Endometrium (tissue), 2 donors: ENCODE measurements at regions not wholly inside any gene's neighbourhood (a gene's known extent, or its start where the extent isn't known, plus 50 kb on each side); places are given as distances from the start of the nearest gene placed in this dataset.

Experiments used
- FAIRE-seq: peaks from 2 replicates; lab custom pipeline; 2012; peaks lifted over from hg19 to GRCh38; lab: Jason Lieb, UNC
- donor health status: control.
- donor health status: control.

DNA sequence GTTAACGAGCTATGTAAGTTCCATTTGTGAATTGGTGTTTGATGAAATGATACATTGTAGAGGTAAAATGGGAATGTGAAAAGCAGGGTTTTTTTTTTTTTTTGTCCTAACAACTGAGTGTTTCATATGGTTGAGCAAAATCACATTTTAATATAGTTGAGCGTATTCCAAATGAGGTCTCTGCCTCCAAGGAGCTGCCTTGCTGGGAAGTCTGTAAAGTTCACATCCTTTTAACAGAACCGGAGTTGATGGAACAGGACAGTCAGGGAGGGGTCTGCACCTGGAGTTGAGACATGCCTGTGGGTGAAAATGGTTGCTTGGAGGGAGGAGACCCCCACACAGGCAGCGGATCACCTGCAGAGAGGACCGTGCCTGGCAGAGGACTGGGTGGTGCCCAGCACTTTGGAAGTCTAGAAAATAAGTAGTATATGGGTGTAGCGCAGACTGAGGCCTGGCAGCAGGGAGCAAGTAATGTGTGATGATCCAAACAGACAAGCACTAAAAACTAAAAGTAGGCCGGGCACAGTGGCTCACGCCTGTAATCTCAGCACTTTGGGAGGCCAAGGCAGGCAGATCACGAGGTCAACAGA lies 75.2 kb upstream of the UBAC2 start:
- no peak for FAIRE-seq

DNA sequence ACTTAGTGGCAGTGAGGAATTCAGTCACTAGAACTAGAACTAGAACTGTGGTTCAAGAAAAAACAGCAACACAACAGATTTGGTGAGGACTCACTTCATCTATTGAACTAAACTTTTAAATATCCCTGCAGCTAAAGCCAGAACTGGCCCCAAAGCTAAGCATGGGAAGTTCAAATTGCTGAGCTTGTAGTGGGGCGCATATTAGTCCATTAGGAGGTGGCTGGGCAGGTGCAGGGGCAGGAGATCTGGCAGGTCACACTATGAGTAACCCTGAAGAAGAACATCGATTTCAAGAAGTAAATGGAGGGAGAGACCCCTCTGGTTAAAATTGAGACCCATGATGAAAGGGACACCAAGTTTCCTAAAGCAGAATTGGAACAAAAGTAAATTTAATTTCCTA lies 73.8 kb upstream of the UBAC2 start:
- FAIRE-seq, result no peak

DNA sequence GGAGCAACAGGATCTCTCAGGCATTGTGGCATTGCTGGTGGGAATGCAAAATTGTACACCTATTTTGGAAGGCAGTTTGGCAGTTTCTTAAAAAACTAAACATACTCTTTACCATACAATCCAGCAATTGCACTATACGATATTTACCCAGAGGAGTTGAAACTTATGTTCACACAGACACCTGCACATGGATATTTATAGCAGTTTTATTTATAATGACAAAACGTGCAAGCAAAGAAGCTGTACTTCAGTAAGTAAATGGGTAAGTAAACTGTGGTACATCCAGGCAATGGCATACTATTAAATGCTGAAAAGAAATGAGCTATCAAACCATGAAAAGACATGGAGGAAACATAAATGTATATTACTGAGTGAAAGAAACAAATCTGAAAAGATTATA lies 71.6 kb upstream of the UBAC2 start:
- no peak for FAIRE-seq

DNA sequence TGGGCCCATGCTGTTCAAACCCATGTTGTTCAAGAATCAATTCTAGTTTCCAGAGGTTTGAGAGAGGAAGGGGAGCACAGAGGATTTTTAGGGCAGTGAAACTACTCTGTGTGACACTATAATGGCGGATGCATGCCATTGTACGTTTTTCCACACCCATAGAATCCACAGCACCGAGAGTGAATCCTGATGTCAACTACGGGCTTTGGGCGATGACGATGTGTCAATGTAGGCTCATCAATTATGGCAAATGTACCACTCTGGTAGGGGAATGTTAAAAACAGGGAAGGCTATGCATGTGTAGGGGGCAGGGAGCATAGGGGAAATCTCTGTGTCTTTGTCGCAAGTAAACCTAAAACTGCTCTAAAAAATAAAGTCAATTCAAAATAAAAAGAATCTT lies 70.7 kb upstream of the UBAC2 start:
- FAIRE-seq, result no peak

DNA sequence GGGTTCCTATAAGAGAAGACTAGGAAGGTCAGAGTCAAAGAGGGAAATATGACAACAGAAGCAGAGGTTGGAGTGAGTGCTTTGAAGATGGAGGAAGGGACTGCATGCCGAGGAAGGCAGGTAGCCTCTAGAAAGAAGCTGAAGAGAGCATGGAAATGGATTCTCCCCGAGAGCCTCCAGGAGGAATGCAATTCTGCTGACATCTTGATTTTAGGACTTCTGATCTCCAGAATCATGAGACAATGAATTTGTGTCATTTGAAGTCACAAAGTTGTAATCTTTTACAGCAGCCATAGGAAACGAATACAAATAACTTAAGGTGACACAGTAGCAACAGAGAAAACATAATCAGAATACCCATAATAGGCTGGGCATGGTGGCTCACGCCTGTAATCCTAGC lies 69.2 kb upstream of the UBAC2 start:
- no peak for FAIRE-seq

DNA sequence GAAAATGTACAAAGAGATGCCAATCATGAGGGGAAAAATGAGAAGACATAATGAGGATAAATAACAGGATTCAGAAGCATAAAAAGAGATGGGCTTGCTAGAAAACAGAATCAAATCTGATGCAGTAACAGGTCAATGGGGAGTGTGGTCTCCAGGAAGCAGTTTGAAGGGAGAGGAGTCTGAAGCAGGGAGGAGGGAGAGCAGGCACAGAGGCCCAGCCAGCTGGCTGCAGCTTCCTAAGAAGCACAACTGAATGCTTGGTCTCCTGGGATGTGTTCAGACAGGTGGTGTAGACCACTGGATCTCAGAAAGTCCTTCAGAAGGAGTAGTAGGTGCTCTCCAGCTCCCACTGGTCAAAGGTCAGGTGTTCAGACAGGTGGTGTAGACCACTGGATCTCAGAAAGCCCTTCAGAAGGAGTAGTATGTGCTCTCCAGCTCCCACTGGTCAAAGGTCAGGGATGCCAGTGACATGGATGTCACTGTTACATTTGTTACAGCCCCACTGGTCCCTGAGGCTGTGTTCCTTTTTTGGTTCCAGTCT lies 68.3 kb upstream of the UBAC2 start:
- FAIRE-seq, result no peak

DNA sequence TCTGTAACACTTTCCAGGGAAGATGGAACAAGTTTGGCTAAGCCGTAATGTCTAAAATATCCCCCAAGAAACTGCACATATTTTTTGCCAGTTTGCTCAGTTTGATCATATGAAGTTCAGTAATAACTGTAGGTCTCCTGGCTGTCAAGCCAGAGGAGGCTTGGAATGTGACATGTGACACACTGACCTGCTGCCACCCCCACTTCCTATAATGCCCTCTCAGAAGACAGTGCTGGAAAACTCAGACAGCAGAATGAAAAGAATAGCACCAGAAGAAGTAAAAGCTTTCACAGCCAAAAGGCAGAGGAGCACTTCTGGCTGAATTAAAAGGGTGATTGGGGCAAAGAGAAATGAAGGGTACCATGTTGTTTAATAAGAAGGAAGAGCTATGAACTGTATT lies 67.4 kb upstream of the UBAC2 start:
- FAIRE-seq, result no peak

DNA sequence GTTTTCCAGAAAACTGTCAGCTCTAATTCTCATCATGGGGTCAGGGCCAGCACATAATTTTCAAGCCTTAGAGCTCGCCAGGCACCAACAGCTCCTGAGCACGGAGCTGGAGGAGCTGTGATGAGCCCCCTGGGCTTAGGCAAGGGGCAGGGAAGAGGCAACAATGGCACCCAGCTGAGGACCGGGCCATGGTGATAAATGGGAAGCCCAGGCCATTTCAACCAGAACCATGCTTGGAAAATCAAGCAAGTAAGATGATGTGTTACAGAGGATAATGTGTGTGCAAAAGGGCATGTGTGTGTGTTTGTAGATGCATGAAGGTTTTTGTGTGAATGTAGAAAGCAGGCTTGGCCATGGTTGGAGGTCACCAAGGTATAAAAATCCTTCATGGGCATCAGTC lies 66.8 kb upstream of the UBAC2 start:
- FAIRE-seq, result no peak

DNA sequence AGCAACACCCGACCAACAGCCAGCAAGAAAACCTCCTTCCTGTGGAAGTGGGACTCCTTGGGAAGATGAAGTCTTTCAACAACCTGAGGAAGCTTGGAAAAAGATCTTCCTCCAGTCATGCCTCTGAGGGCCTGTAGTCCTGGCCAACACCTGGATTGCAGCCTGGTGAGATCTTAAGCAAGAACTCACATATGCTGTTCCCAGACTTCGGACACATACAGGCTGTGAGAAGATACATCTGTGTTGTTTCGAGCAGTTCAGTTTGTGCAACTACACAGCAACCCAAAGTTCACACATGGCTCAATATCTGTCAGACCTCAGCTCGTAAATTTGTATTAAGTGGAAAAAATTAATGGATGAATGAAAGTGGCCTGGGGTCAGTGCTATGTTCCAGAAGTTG lies 65.1 kb upstream of the UBAC2 start:
- FAIRE-seq, result no peak

DNA sequence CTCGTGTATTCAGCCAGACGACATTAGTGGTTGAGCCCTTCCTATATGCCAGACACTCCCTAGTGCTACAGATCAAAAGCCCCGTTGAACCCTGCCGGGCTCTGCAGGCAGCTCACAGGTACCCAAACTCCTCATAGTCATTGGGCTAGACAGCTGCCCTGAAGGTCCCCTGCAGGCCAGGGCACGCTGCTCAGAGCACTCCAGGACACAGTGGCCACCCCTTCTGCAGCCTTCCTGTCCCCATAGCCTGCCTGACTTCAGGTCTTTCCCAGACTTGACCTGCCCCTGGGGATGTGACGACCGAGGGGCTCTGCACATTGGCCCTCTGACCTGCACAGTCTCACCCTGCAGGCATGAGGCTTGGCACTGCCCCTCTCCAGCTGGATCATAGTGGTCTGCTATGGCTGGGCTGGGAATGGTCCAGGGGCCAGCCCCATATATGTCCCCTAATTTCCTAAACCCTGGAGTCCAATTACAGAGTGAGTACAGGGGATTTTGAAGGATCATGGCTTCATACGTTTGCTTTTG lies 64.2 kb upstream of the UBAC2 start:
- no peak for FAIRE-seq

DNA sequence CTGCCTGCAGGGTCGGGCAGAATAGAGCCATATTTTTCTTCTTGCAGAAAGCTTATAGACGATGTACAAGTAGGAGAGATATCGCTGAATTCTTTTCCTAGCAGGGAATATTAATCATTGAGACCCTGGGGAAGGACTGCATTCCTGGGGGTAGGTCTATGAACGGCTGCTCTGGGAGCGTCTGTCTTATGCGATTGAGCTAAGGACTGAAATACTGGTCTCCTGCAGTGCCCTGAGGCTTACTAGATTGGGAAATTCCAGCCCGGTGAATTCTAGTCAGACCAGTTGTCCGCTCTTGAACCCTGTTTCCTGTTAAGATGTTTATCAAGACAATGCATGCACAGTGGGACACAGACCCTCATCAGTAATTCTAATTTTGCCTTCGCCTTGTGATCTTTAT lies 59.8 kb upstream of the UBAC2 start:
- no peak for FAIRE-seq

DNA sequence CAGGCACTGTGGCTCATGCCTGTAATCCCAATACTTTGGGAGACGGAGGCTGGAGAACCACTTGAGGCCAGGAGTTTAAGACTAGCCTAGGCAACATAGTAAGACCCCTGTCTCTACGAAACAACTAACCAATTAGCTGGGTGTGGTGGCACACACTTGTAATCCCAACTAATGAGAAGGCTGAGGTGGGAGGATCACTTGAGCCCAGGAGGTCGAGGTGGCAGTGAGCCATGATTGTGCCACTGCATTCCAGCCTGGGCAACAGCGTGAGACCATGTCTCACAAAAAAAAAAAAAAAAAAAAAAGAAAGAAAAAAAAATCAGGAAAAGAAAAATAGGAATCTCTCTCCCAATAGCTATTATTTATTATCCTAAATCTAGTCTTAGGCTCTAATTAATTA lies 56.8 kb upstream of the UBAC2 start:
- no peak for FAIRE-seq

DNA sequence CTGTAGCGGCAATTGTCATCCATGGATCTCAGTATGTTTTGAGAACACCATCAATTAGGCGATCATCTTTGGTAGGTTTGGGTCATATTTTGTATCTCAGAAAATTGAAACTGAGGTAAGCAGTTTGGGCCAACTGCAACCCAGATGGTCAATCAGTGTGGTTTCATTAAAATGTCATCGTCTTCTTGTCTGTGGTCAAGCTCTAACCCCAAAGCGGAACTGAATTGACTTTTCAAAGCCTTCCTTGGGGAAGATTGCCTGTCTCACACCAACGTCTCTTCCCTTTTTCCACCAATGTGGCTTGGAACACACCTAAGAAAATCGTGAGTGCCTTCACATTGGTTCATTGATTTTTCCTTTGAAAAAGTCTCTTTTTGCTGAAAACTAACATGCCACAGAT lies 56.3 kb upstream of the UBAC2 start:
- no peak for FAIRE-seq

DNA sequence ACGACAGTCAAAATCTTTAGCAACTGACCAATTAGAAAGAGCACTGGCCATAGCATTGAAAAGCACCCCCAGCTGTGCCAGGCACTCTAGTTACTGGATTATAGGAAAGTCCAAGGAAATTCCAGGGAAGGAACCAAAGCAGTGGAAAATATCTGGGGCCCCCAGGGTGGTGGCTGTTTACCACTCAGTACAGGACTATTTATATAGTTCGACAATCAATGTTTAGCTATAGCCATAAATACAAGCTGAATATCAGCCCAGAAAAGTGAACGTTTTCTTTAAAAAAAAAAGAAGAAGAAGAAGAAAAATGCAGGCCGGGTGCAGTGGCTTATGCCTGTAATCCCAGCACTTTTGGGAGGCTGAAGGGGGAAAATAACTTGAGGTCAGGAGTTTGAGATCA lies 55.2 kb upstream of the UBAC2 start:
- FAIRE-seq, result no peak

DNA sequence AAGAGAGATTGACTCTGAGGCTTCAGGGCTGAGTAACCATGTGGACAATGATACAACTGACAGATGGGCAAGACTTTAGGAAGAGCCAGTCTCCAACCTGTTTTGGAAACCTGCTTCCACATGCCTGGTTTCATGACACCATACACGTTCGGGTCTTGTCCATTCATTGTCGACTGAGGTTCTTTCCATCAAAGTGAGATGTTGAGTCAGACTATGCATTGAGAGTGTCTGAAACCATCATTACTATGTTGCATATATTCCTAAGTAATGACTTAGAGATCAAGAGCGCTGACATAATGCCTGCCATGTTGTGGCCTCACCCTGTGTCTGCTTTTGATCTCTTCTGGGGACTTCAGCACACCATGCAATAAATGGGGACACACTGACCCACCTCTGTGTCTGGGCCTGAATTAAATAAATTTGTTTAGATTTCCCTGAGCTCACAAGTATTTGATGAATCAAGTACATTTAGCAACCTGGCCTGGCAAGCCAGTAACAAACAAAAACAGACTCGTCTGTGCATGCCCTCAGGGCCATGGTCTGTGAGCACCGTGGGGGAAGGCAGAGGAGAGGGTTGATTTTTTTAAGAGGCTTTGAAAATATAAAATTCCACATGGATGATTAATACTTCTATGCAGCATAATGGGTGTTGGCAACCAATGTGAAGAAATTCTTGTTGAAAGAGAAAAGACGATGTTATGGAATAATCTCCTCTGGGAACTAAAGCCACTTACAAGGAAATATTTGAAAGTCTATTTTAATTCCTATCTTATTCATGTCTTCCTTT lies 49.9 kb upstream of the UBAC2 start:
- FAIRE-seq, result peak; percentile 59
